IPS DF 4.7 (cell line): ENCODE measurements at regions not wholly inside any gene's neighbourhood (a gene's known extent, or its start where the extent isn't known, plus 50 kb on each side); places are given as distances from the start of the nearest gene placed in this dataset.

Source experiments
- DNase-seq: peaks from one replicate; pipeline ENCODE4 v3.0.0-alpha.2; 2013; ENCODE audit warnings: low spot score; ENCODE audit errors: extremely low read depth

- no peak for DNase-seq
Observed at GRCh38 chr11:82676483-82677094, 57.1 kb downstream of the FAM181B start.

- DNase-seq = no peak
Observed at GRCh38 chr11:82675838-82676237, 57.8 kb downstream of the FAM181B start.

- DNase-seq = no peak
Observed at GRCh38 chr11:82673631-82674030, 60.0 kb downstream of the FAM181B start.

- no peak for DNase-seq
Observed at GRCh38 chr11:82671451-82671850, 62.2 kb downstream of the FAM181B start.

- no peak for DNase-seq
Observed at GRCh38 chr11:82663535-82663934, 70.1 kb downstream of the FAM181B start.

GRCh38 chr11:82653752-82654151, 79.9 kb downstream of the FAM181B start:
- DNase-seq = no peak

GRCh38 chr11:82639251-82639650, 94.4 kb downstream of the FAM181B start:
- no peak for DNase-seq

GRCh38 chr11:82636615-82637014, 97.0 kb downstream of the FAM181B start:
- no peak for DNase-seq

- no peak for DNase-seq
Observed at GRCh38 chr11:82634091-82634490, 99.6 kb downstream of the FAM181B start.

- no peak for DNase-seq
Observed at GRCh38 chr11:82631722-82632630, 101.7 kb downstream of the FAM181B start.

- no peak for DNase-seq
Observed at GRCh38 chr11:82610671-82611070, 123.0 kb downstream of the FAM181B start.

GRCh38 chr11:82606738-82607137, 126.9 kb downstream of the FAM181B start:
- DNase-seq = no peak

- no peak for DNase-seq
Observed at GRCh38 chr11:82601711-82602110, 132.0 kb downstream of the FAM181B start.

GRCh38 chr11:82599836-82600235, 133.8 kb downstream of the FAM181B start:
- DNase-seq = no peak

GRCh38 chr11:82586581-82586980, 147.1 kb downstream of the FAM181B start:
- DNase-seq = no peak

- DNase-seq = no peak
Observed at GRCh38 chr11:82577246-82577645, 156.4 kb downstream of the FAM181B start.

GRCh38 chr11:82560836-82561235, 172.8 kb downstream of the FAM181B start:
- DNase-seq = no peak

GRCh38 chr11:82559609-82560008, 174.1 kb downstream of the FAM181B start:
- DNase-seq = no peak

- DNase-seq = no peak
Observed at GRCh38 chr11:82557274-82557673, 176.4 kb downstream of the FAM181B start.

GRCh38 chr11:82556210-82556609, 177.5 kb downstream of the FAM181B start:
- DNase-seq = no peak

- no peak for DNase-seq
Observed at GRCh38 chr11:82546661-82547557, 186.8 kb downstream of the FAM181B start.

- DNase-seq = no peak
Observed at GRCh38 chr11:82539669-82540068, 194.0 kb downstream of the FAM181B start.
